ENCODE measurements at regions not wholly inside any gene's neighbourhood (a gene's known extent, or its start where the extent isn't known, plus 50 kb on each side); places are given as distances from the start of the nearest gene placed in this dataset.
"Not testable (repeated sequence)": the region's sequence is repeated elsewhere in the genome, so short reads cannot be mapped to it uniquely, and the experiment has no call there.

DNA sequence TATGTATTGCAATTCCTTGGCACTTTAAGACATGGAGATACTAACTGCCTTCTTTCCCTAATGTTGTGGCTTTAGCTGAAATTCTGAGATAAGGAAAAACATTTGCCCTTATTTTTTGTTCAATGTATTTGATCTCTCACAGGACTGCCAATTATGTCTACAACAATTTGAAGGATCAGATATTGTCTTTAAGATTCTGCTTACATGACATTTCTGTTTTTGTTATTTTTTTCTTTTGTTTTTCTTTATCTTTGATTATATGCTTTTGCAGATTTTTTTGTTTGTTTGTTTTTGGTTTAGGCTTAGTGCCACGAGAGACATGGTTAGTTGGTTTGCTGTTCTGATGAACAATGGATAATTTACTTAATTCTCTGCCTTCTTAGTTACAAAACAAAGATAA is 303.3 kb downstream of the TECRL start:
- no peaks in the 10 kb centered on the region for H3K36me3 ChIP-seq
- no peak overlapping the region for H3K27ac ChIP-seq
- no peak overlapping the region for H3K4me3 ChIP-seq
- H3K27me3 ChIP-seq, result no peaks in the 10 kb centered on the region
- TF ChIP-seq, protein P1, sequence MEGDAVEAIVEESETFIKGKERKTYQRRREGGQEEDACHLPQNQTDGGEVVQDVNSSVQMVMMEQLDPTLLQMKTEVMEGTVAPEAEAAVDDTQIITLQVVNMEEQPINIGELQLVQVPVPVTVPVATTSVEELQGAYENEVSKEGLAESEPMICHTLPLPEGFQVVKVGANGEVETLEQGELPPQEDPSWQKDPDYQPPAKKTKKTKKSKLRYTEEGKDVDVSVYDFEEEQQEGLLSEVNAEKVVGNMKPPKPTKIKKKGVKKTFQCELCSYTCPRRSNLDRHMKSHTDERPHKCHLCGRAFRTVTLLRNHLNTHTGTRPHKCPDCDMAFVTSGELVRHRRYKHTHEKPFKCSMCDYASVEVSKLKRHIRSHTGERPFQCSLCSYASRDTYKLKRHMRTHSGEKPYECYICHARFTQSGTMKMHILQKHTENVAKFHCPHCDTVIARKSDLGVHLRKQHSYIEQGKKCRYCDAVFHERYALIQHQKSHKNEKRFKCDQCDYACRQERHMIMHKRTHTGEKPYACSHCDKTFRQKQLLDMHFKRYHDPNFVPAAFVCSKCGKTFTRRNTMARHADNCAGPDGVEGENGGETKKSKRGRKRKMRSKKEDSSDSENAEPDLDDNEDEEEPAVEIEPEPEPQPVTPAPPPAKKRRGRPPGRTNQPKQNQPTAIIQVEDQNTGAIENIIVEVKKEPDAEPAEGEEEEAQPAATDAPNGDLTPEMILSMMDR (IDR thresholded peaks at IDR 0.05), result no peak
- TF ChIP-seq EP300 (IDR thresholded peaks at IDR 0.05), result no peak
- TF ChIP-seq POLR2A (IDR thresholded peaks at IDR 0.05), result no peak
- no peak for TF ChIP-seq POLR2AphosphoS5 (IDR thresholded peaks at IDR 0.05)
- no peak for DNase-seq
- ATAC-seq (ENCODE audit: low FRiP score in 2 of 2), result no peak
- no peaks in the 10 kb centered on the region for H3K9me3 ChIP-seq
- no peaks in the 10 kb centered on the region for H3K4me1 ChIP-seq
- 44 to 52% methylated on average over 1 of the region's 1 CpG for WGBS, 2 donors

DNA sequence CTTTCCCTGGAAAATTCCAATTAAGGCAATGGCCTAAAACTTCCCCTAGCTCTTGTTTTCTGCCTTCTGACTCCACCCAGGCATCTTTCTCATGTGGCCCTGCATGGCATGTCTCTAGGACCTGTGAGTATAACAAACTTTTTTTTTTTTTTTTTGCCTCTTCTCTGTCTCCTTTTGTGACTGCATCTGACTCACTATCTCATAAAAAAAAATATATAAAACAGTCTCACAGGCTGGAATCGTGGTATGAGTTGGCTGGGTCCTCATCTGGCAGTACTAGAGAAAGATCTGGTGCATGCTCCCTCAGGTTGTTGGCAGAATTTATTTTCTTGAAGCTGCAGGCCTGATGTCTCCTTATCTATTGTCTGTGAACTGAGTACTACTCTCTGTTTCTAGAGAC is 313.9 kb downstream of the TECRL start:
- H3K27ac ChIP-seq, result no peak overlapping the region
- H3K27me3 ChIP-seq, result no peaks in the 10 kb centered on the region
- H3K36me3 ChIP-seq, result no peaks in the 10 kb centered on the region
- no peak for ATAC-seq (ENCODE audit: low FRiP score in 2 of 2)
- no peak for DNase-seq
- TF ChIP-seq, protein P1 (IDR thresholded peaks at IDR 0.05), result no peak
- TF ChIP-seq POLR2A (IDR thresholded peaks at IDR 0.05) (no peak), POLR2AphosphoS5 (IDR thresholded peaks at IDR 0.05) (no peak), EP300 (IDR thresholded peaks at IDR 0.05) (no peak)
- no peak overlapping the region for H3K4me3 ChIP-seq
- H3K9me3 ChIP-seq, result no peaks in the 10 kb centered on the region
- no peaks in the 10 kb centered on the region for H3K4me1 ChIP-seq
- 57 to 65% methylated on average over 1 of the region's 1 CpG for WGBS, 2 donors

DNA sequence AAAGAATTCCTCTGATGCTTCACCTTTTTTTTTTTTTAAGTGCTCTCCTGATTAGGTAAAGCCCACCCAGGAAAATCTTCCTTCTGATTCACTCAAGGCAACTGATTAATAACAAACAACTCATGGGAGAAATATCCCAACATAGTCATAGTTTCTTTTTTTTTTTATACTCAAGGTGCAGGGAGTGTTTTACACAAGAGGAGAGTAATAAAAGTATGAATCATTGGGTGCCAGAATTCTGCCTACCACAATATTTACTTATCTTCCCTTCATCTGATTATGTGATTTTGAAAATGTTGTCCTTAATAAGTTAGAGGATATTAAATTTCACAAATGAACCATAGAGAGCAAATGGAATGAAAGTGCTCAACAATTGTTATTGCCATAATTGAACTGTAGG is 329.9 kb downstream of the TECRL start:
- no peaks in the 10 kb centered on the region for H3K36me3 ChIP-seq
- ATAC-seq (ENCODE audit: low FRiP score in 2 of 2), result no peak
- H3K27ac ChIP-seq, result no peak overlapping the region
- DNase-seq, result no peak
- no peaks in the 10 kb centered on the region for H3K4me1 ChIP-seq
- no peaks in the 10 kb centered on the region for H3K9me3 ChIP-seq
- H3K27me3 ChIP-seq, result no peaks in the 10 kb centered on the region
- TF ChIP-seq POLR2A (IDR thresholded peaks at IDR 0.05) (no peak), EP300 (IDR thresholded peaks at IDR 0.05) (no peak), POLR2AphosphoS5 (IDR thresholded peaks at IDR 0.05) (no peak)
- TF ChIP-seq, protein P1 (IDR thresholded peaks at IDR 0.05), result no peak
- no peak overlapping the region for H3K4me3 ChIP-seq

DNA sequence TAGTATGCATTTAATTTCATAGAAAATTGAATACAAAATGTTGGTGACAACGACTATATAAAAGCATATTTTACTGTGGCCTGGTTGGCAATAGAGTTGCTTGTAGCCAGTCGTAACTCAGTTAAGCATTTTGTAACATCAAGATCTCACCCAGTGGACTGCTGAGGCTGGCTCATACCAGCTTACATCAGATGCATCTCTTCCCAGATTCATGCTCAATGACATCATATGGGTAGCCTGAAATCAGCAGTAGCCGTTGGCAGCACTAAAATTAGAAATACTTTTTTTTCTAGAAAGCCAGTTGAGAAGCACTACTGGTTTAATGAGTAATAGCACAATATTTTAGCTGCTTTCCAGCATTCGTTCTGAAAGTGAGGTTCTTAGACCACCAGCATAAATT is 341.2 kb downstream of the TECRL start:
- no peaks in the 10 kb centered on the region for H3K9me3 ChIP-seq
- ATAC-seq (ENCODE audit: low FRiP score in 2 of 2) (no peak), DNase-seq (no peak)
- H3K36me3 ChIP-seq, result no peaks in the 10 kb centered on the region
- no peak overlapping the region for H3K4me3 ChIP-seq
- 58 to 62% methylated on average over 4 of the region's 4 CpGs for WGBS, 2 donors
- H3K27ac ChIP-seq, result no peak overlapping the region
- H3K4me1 ChIP-seq, result no peaks in the 10 kb centered on the region
- TF ChIP-seq EP300 (IDR thresholded peaks at IDR 0.05) (no peak), POLR2A (IDR thresholded peaks at IDR 0.05) (no peak), POLR2AphosphoS5 (IDR thresholded peaks at IDR 0.05) (no peak)
- TF ChIP-seq, protein P1 (IDR thresholded peaks at IDR 0.05), result no peak
- H3K27me3 ChIP-seq, result no peaks in the 10 kb centered on the region

DNA sequence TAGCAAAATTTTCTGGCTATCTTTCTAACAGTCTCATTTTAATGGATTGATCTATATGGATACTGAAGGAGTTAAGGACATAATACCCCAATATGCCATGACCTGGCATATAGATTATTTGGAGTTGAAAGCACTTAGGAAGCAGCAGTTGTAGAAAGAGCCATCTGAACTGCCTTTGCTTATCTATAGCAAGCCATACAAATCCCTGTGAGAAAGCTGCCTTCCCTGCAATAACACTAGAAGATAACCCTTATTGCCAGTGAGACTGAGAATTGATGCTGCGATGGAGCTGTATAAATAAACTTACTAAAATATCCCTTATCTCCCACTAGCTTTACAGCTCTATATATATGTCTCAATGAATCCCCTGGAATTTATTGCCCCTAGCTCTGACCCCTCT is 346.3 kb downstream of the TECRL start:
- TF ChIP-seq POLR2AphosphoS5 (IDR thresholded peaks at IDR 0.05) (no peak), EP300 (IDR thresholded peaks at IDR 0.05) (no peak), POLR2A (IDR thresholded peaks at IDR 0.05) (no peak)
- TF ChIP-seq, protein P1 (IDR thresholded peaks at IDR 0.05), result no peak

DNA sequence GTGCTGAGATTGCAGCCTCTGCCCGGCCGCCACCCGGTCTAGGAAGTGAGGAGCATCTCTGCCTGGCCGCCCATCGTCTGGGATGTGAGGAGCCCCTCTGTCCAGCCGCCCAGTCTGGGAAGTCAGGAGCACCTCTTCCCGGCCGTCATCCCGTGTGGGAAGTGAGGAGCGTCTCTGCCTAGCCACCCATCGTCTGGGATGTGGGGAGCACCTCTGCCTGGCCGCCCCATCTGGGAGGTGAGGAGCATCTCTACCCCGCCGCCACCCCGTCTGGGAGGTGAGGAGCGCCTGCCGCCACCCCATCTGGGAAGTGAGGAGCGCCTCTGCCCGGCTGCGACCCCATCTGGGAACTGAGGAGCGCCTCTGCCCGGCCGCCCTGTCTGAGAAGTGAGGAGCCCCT is 372.2 kb downstream of the TECRL start:
- not testable (repeated sequence) for H3K27ac ChIP-seq; H3K4me1 ChIP-seq; DNase-seq; H3K4me3 ChIP-seq; H3K9me3 ChIP-seq; H3K36me3 ChIP-seq; H3K27me3 ChIP-seq; ATAC-seq (ENCODE audit: low FRiP score in 2 of 2)
- 93 to 95% methylated on average over 7 to 23 of the region's 23 CpGs for WGBS, 2 donors

More for the DNA sequence above, 346.3 kb downstream of the TECRL start:
- no peak overlapping the region for H3K4me3 ChIP-seq
- ATAC-seq (ENCODE audit: low FRiP score in 2 of 2) (no peak), DNase-seq (no peak)
- H3K36me3 ChIP-seq, result no peaks in the 10 kb centered on the region
- 48 to 84% methylated on average over 1 of the region's 1 CpG for WGBS, 2 donors
- no peaks in the 10 kb centered on the region for H3K27me3 ChIP-seq
- H3K4me1 ChIP-seq, result peaks cover 0 to 7% (median 0%) of the 10 kb centered on the region in 4 donors
- H3K9me3 ChIP-seq, result no peaks in the 10 kb centered on the region
- no peak overlapping the region for H3K27ac ChIP-seq
